ENCODE measurements at regions not wholly inside any gene's neighbourhood (a gene's known extent, or its start where the extent isn't known, plus 50 kb on each side); places are given as distances from the start of the nearest gene placed in this dataset.

DNA sequence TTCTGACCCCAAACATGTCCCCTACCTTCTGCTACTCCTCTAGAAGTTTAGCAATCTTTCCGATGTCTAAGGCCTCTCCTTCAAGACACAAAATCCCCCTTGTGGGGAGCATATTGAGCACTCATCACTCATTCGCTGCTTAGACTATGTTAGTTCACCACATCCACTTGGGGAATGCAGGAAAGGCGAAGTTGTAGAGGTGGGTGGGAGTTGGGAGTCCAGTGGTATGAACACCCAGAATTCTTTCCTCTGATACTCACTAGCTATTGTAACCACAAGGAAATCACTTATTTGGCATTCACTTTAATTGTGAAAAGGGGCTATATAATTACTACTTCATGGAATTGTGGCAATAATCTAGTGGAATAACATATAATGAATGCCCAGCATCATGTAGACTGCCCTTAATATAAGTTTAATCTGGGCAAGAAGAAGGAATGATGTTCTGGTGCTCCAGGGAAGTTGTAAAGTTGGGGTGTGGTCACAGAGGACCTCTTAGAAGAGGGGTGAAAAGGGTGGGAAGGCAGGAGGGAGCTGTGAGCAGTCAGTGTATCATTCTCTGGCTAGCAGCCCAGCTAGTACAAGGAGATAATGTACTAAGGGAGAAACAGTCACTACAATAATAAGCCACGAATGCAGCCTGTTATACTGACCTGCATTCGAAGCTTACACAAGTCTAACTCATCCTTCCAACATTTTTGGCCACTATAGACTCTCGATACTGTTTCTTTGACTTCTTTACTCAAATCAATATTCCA is 468.2 kb upstream of the DIPK2B start:
- no peak overlapping the region for H2AFZ ChIP-seq (ENCODE audit: control insufficient read depth, low read length)
- no peak overlapping the region for H3K4me3 ChIP-seq (ENCODE audit: control insufficient read depth in 2 of 3, extremely low read depth in 1 of 3, insufficient read depth in 2 of 3, low read depth in 1 of 3, low read length in 3 of 3)
- peaks cover 20% of the 10 kb centered on the region for H3K4me1 ChIP-seq (ENCODE audit: control insufficient read depth, extremely low read depth, insufficient read depth, low read length)
- no peaks in the 10 kb centered on the region for H3K36me3 ChIP-seq (ENCODE audit: control insufficient read depth in 2 of 2, extremely low read depth in 1 of 2, insufficient read depth in 2 of 2, low read length in 2 of 2)
- TF ChIP-seq, protein P1, sequence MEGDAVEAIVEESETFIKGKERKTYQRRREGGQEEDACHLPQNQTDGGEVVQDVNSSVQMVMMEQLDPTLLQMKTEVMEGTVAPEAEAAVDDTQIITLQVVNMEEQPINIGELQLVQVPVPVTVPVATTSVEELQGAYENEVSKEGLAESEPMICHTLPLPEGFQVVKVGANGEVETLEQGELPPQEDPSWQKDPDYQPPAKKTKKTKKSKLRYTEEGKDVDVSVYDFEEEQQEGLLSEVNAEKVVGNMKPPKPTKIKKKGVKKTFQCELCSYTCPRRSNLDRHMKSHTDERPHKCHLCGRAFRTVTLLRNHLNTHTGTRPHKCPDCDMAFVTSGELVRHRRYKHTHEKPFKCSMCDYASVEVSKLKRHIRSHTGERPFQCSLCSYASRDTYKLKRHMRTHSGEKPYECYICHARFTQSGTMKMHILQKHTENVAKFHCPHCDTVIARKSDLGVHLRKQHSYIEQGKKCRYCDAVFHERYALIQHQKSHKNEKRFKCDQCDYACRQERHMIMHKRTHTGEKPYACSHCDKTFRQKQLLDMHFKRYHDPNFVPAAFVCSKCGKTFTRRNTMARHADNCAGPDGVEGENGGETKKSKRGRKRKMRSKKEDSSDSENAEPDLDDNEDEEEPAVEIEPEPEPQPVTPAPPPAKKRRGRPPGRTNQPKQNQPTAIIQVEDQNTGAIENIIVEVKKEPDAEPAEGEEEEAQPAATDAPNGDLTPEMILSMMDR (optimal IDR thresholded peaks at IDR 0.05 in 1 of 3, IDR thresholded peaks at IDR 0.05 in 1 of 3, conservative IDR thresholded peaks at IDR 0.05 in 1 of 3; ENCODE audit: extremely low read depth in 1 of 3, insufficient read depth in 2 of 3, low read length in 3 of 3) = no peak
- TF ChIP-seq EZH2 (IDR thresholded peaks at IDR 0.05; ENCODE audit: low read length) = no peak
- H4K20me1 ChIP-seq (ENCODE audit: control insufficient read depth, extremely low read depth, insufficient read depth, low read length) = no peaks in the 10 kb centered on the region
- H3K27ac ChIP-seq (ENCODE audit: control insufficient read depth, insufficient read depth, low read length) = peak overlapping the region; percentile 15
- H3K9me1 ChIP-seq (ENCODE audit: control insufficient read depth, extremely low read depth, insufficient read depth, low read length) = no peaks in the 10 kb centered on the region
- FAIRE-seq (peak; percentile 98), DNase-seq (ENCODE audit: low read depth, low spot score) (peak; percentile 67)
- H3K9ac ChIP-seq (ENCODE audit: control insufficient read depth, extremely low read depth, insufficient read depth, low read length) = no peak overlapping the region
- no peaks in the 10 kb centered on the region for H3K27me3 ChIP-seq (ENCODE audit: control insufficient read depth, extremely low read depth, insufficient read depth, low read length)
- dilution Hi-C loops (cut with MboI; ENCODE audit: extremely low pct_ligation_motif_present, low sequenced_read_pairs) = no loop called here
- peak overlapping the region; percentile 42 for H3K4me2 ChIP-seq (ENCODE audit: control insufficient read depth, extremely low read depth, insufficient read depth, low read depth, low read length)
- H3K9me3 ChIP-seq (ENCODE audit: control insufficient read depth, low read depth, low read length) = no peaks in the 10 kb centered on the region
- no peaks in the 10 kb centered on the region for H3K79me2 ChIP-seq (ENCODE audit: control insufficient read depth, insufficient read depth, low read length)

DNA sequence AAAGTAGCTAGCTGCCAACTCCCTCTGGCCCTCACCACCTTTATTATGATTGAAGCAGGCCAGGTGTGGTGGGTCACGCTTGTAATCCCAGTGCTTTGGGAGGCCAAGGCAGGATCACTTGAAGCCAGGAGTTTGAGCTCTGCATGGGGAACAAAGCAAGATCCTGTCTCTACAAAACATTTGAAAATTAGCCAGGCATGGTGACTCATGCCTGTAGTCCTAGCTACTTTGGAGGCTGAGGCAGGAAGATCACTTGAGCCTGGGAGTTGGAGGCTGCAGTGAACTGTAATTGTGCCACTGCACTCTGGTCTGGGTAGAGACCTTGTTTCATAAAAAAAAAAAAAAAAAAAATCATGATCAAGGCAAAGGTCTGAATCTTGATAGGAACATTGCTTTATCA is 467.0 kb upstream of the DIPK2B start:
- TF ChIP-seq EZH2 (IDR thresholded peaks at IDR 0.05; ENCODE audit: low read length) = no peak
- TF ChIP-seq, protein P1 (optimal IDR thresholded peaks at IDR 0.05 in 1 of 3, IDR thresholded peaks at IDR 0.05 in 1 of 3, conservative IDR thresholded peaks at IDR 0.05 in 1 of 3; ENCODE audit: extremely low read depth in 1 of 3, insufficient read depth in 2 of 3, low read length in 3 of 3) = no peak
- H3K9ac ChIP-seq (ENCODE audit: control insufficient read depth, extremely low read depth, insufficient read depth, low read length) = no peak overlapping the region
- no peaks in the 10 kb centered on the region for H3K79me2 ChIP-seq (ENCODE audit: control insufficient read depth, insufficient read depth, low read length)
- H3K36me3 ChIP-seq (ENCODE audit: control insufficient read depth in 2 of 2, extremely low read depth in 1 of 2, insufficient read depth in 2 of 2, low read length in 2 of 2) = no peaks in the 10 kb centered on the region
- H3K9me3 ChIP-seq (ENCODE audit: control insufficient read depth, low read depth, low read length) = no peaks in the 10 kb centered on the region
- H3K4me3 ChIP-seq (ENCODE audit: control insufficient read depth in 2 of 3, extremely low read depth in 1 of 3, insufficient read depth in 2 of 3, low read depth in 1 of 3, low read length in 3 of 3) = no peak overlapping the region
- dilution Hi-C loops (cut with MboI; ENCODE audit: extremely low pct_ligation_motif_present, low sequenced_read_pairs) = no loop called here
- H3K4me2 ChIP-seq (ENCODE audit: control insufficient read depth, extremely low read depth, insufficient read depth, low read depth, low read length) = no peak overlapping the region
- peak; percentile 91 for FAIRE-seq
- H3K9me1 ChIP-seq (ENCODE audit: control insufficient read depth, extremely low read depth, insufficient read depth, low read length) = no peaks in the 10 kb centered on the region
- peaks cover 20% of the 10 kb centered on the region for H3K4me1 ChIP-seq (ENCODE audit: control insufficient read depth, extremely low read depth, insufficient read depth, low read length)
- no peaks in the 10 kb centered on the region for H3K27me3 ChIP-seq (ENCODE audit: control insufficient read depth, extremely low read depth, insufficient read depth, low read length)
- no peak overlapping the region for H2AFZ ChIP-seq (ENCODE audit: control insufficient read depth, low read length)
- no peaks in the 10 kb centered on the region for H4K20me1 ChIP-seq (ENCODE audit: control insufficient read depth, extremely low read depth, insufficient read depth, low read length)
- DNase-seq (ENCODE audit: low read depth, low spot score) = no peak
- no peak overlapping the region for H3K27ac ChIP-seq (ENCODE audit: control insufficient read depth, insufficient read depth, low read length)
